DOHH2 (cell line): ENCODE measurements at regions not wholly inside any gene's neighbourhood (a gene's known extent, or its start where the extent isn't known, plus 50 kb on each side); places are given as distances from the start of the nearest gene placed in this dataset.

ENCODE experiments used
- H3F3A ChIP-seq: fragments of 200-600 bp; sonication (generic), shearing (Covaris generic); 2 replicates; pipeline ENCODE4 v1.6.0; 2016; ENCODE audit warnings: antibody characterized with exemption, mild to moderate bottlenecking; ENCODE audit not compliant: control insufficient read depth, insufficient read depth
- H3K27ac ChIP-seq: fragments of 200-600 bp; sonication (generic); 2 replicates; pipeline ENCODE4 v1.5.1; 2014; ENCODE audit warnings: low read depth, mild to moderate bottlenecking, low read length, moderate library complexity
- H3K27me3 ChIP-seq: fragments of 200-600 bp; sonication (generic); 2 replicates; pipeline ENCODE4 v1.6.1; 2014; ENCODE audit warnings: mild to moderate bottlenecking, low read length, mixed read lengths; ENCODE audit not compliant: control insufficient read depth
- H3K36me3 ChIP-seq: fragments of 200-600 bp; sonication (generic); 2 replicates; pipeline ENCODE4 v1.6.1; 2014; ENCODE audit warnings: mild to moderate bottlenecking, low read length, moderate library complexity, mixed read lengths; ENCODE audit not compliant: control insufficient read depth
- H3K4me1 ChIP-seq: fragments of 200-600 bp; sonication (generic); 2 replicates; pipeline ENCODE4 v1.6.1; 2014; ENCODE audit warnings: mild to moderate bottlenecking, low read length, mixed read lengths; ENCODE audit not compliant: control insufficient read depth
- H3K4me2 ChIP-seq: fragments of 200-600 bp; sonication (generic); 2 replicates; pipeline ENCODE4 v1.6.0; 2014; ENCODE audit warnings: mild to moderate bottlenecking, low read length, moderate library complexity
- H3K4me3 ChIP-seq: fragments of 200-600 bp; sonication (generic); 2 replicates; pipeline ENCODE4 v1.5.1; 2014; ENCODE audit warnings: mild to moderate bottlenecking, low read length, mixed read lengths
- H3K79me2 ChIP-seq: fragments of 200-600 bp; sonication (generic); 2 replicates; pipeline ENCODE4 v1.6.1; 2014; ENCODE audit warnings: mild to moderate bottlenecking, low read length, mixed read lengths; ENCODE audit not compliant: control insufficient read depth
- H3K9me2 ChIP-seq: fragments of 200-600 bp; sonication (generic); replicated peaks from 2 replicates; pipeline ENCODE4 v1.6.1; 2014; ENCODE audit warnings: mild to moderate bottlenecking, low read length, mixed read lengths; ENCODE audit not compliant: control insufficient read depth
- H3K9me3 ChIP-seq: fragments of 200-600 bp; sonication (generic); 2 replicates; pipeline ENCODE4 v1.6.1; 2014; ENCODE audit warnings: antibody characterized with exemption, low read length, mixed read lengths; ENCODE audit not compliant: control insufficient read depth, insufficient read depth
- H4K20me1 ChIP-seq: fragments of 200-600 bp; sonication (generic); 2 replicates; pipeline ENCODE4 v1.6.0; 2014; ENCODE audit warnings: low read depth, mild to moderate bottlenecking, antibody characterized with exemption, low read length, moderate library complexity; ENCODE audit not compliant: control insufficient read depth, insufficient read depth
- EZH2phosphoT487 ChIP-seq: fragments of 200-600 bp; sonication (generic); IDR thresholded peaks from 2 replicates; pipeline ENCODE4 v1.6.1; 2017; ENCODE audit warnings: borderline replicate concordance, mild to moderate bottlenecking, antibody characterized with exemption, low read length, moderate library complexity, mixed read lengths
- TF ChIP-seq, protein P1 (sequence below): fragments of 200-600 bp; sonication (generic); IDR thresholded peaks from one replicate; pipeline ENCODE4 v1.5.1; 2014; ENCODE audit warnings: antibody characterized with exemption, mild to moderate bottlenecking, low read depth, low read length; ENCODE audit not compliant: poor library complexity, severe bottlenecking

DNA sequence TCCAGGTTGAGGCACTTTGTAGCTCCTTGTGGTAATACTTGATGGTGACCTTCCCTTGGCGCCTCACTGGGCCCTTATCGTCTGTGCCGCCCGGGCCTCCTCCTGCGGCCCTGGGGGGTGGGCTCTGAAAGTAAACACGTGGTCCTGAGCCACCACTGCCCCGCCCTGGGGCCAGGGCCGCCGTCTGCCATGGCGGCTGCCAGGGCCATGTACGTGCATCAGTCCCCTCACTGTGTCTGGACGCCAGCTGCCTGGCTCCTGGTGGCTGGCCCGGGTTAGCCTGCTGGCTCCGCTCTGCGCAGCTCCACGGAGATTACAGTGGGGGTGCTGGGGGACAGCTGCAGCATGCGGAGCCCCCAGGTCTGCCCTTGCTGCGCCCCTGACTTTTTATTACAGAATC is 81.8 kb upstream of the CENPW start:
- no peak for TF ChIP-seq EZH2phosphoT487
- TF ChIP-seq, protein P1, sequence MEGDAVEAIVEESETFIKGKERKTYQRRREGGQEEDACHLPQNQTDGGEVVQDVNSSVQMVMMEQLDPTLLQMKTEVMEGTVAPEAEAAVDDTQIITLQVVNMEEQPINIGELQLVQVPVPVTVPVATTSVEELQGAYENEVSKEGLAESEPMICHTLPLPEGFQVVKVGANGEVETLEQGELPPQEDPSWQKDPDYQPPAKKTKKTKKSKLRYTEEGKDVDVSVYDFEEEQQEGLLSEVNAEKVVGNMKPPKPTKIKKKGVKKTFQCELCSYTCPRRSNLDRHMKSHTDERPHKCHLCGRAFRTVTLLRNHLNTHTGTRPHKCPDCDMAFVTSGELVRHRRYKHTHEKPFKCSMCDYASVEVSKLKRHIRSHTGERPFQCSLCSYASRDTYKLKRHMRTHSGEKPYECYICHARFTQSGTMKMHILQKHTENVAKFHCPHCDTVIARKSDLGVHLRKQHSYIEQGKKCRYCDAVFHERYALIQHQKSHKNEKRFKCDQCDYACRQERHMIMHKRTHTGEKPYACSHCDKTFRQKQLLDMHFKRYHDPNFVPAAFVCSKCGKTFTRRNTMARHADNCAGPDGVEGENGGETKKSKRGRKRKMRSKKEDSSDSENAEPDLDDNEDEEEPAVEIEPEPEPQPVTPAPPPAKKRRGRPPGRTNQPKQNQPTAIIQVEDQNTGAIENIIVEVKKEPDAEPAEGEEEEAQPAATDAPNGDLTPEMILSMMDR, result no peak
- no peaks in the 10 kb centered on the region for H3F3A ChIP-seq
- no peak overlapping the region for H3K4me2 ChIP-seq
- no peaks in the 10 kb centered on the region for H3K9me3 ChIP-seq
- no peaks in the 10 kb centered on the region for H3K36me3 ChIP-seq
- H3K27ac ChIP-seq, result no peak overlapping the region
- no peaks in the 10 kb centered on the region for H3K4me1 ChIP-seq
- no peaks in the 10 kb centered on the region for H3K27me3 ChIP-seq
- H3K79me2 ChIP-seq, result no peaks in the 10 kb centered on the region
- H3K9me2 ChIP-seq, result no peaks in the 10 kb centered on the region
- no peak overlapping the region for H3K4me3 ChIP-seq
- H4K20me1 ChIP-seq, result no peaks in the 10 kb centered on the region

DNA sequence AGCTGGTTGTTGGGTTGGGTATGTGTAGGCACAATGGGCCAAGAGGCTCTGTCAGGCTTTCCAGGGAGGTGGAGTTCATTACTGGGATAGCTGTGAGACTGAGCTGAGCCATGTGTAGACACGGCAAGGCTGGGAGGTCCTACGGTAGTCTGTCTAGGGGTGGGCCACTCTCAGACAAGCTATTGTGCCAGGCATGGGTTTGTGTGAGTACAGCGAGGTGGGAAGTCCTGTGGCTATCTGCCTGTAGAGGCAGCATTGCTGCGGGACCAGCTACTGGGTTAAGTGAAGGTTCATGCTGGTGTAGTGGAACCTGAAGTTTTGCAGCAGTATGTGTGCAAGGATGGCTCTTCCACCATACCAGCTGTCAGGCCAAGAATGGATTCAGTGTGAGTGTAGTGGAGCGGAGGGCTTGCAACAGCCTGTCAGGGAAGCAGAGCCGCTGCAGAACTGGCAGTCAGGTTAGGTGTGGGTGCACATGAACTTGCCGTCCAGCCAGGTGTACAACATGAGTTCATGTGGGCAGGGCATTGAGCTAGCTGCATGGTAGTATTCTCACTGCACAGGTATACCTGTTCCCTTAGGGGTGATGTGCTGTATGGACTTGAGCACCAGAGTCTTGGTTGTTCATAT is 78.0 kb upstream of the CENPW start:
- Histone ChIP-seq H3K27ac (no peak overlapping the region), H3K4me1 (no peaks in the 10 kb centered on the region), H4K20me1 (no peaks in the 10 kb centered on the region), H3K4me3 (no peak overlapping the region), H3K36me3 (no peaks in the 10 kb centered on the region), H3K4me2 (no peak overlapping the region), H3K79me2 (no peaks in the 10 kb centered on the region), H3F3A (no peaks in the 10 kb centered on the region), H3K9me2 (no peaks in the 10 kb centered on the region), H3K27me3 (no peaks in the 10 kb centered on the region), H3K9me3 (no peaks in the 10 kb centered on the region)
- no peak for TF ChIP-seq EZH2phosphoT487

DNA sequence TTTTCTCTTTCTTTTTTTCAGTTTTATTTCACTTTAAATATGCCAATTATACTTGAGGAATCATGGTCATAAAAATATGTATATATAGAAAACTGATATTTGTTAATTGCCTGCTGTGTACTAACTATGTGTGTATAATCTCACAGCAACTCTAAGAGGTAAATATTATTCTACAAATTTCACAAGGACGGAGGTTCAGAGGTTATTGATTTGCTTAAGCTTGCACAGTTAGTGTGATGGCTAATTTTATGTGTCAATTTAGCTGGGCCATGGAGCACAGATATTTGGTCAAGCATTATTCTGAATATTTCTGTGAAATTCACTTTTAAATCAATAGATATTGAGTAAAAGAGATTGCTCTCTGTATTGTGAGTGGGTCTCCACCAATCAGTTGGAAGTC is 75.7 kb upstream of the CENPW start:
- no peak overlapping the region for H3K4me2 ChIP-seq
- H3K9me2 ChIP-seq, result no peaks in the 10 kb centered on the region
- H3K27ac ChIP-seq, result no peak overlapping the region
- H3K9me3 ChIP-seq, result no peaks in the 10 kb centered on the region
- H3K79me2 ChIP-seq, result no peaks in the 10 kb centered on the region
- TF ChIP-seq EZH2phosphoT487, result no peak
- TF ChIP-seq, protein P1, result no peak
- no peaks in the 10 kb centered on the region for H3K27me3 ChIP-seq
- no peak overlapping the region for H3K4me3 ChIP-seq
- no peaks in the 10 kb centered on the region for H3K4me1 ChIP-seq
- no peaks in the 10 kb centered on the region for H3F3A ChIP-seq
- H3K36me3 ChIP-seq, result no peaks in the 10 kb centered on the region
- no peaks in the 10 kb centered on the region for H4K20me1 ChIP-seq

DNA sequence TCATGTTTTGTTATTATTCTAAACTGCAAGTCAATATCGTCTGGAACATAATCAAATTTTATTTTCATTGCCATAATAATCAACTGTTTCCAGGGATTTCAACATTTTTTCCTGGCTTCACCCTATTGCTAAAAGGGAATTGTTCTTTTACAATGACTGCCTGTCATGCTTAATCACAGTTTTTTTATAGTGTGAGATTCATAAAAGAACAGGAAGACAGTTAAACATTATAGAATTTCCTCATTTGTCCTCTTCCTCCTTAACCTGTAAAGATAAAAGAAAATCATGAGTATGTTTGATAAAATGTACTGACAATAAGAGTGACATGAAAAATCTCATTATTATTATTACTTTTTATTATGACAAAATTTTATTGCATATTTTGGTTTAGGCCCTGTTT is 73.3 kb upstream of the CENPW start:
- Histone ChIP-seq H3K4me2 (no peak overlapping the region), H3K27ac (no peak overlapping the region), H3F3A (no peaks in the 10 kb centered on the region), H3K4me3 (no peak overlapping the region), H3K9me3 (no peaks in the 10 kb centered on the region), H3K4me1 (no peaks in the 10 kb centered on the region), H3K9me2 (no peaks in the 10 kb centered on the region), H3K36me3 (no peaks in the 10 kb centered on the region), H4K20me1 (no peaks in the 10 kb centered on the region), H3K79me2 (no peaks in the 10 kb centered on the region), H3K27me3 (no peaks in the 10 kb centered on the region)
- TF ChIP-seq, protein P1, result no peak
- TF ChIP-seq EZH2phosphoT487, result no peak
